HG02938 (cell line): ENCODE measurements at regions not wholly inside any gene's neighbourhood (a gene's known extent, or its start where the extent isn't known, plus 50 kb on each side); places are given as distances from the start of the nearest gene placed in this dataset.

Experiments used
- ATAC-seq: cut with Tn5 transposase; IDR thresholded peaks from one replicate; pipeline ENCODE4 v1.9.1; 2021; ENCODE audit warnings: mild to moderate bottlenecking, moderate library complexity; ENCODE audit not compliant: unreplicated experiment

- ATAC-seq, result no peak
These were observed 240.3 kb downstream of the DUSP6 start for GRCh38 chr12:89111964-89112363.

- no peak for ATAC-seq
These were observed 244.0 kb downstream of the DUSP6 start for GRCh38 chr12:89108265-89108664.

- no peak for ATAC-seq
These were observed 245.4 kb downstream of the DUSP6 start for GRCh38 chr12:89106950-89107349.

GRCh38 chr12:89105243-89105642 lies 247.1 kb downstream of the DUSP6 start:
- ATAC-seq, result no peak

- no peak for ATAC-seq
These were observed 248.5 kb downstream of the DUSP6 start for GRCh38 chr12:89103831-89104230.

GRCh38 chr12:89101440-89101839 lies 250.9 kb downstream of the DUSP6 start:
- no peak for ATAC-seq

- ATAC-seq, result no peak
These were observed 253.7 kb downstream of the DUSP6 start for GRCh38 chr12:89098441-89099112.

GRCh38 chr12:89092297-89092696 lies 260.0 kb downstream of the DUSP6 start:
- ATAC-seq, result no peak

- ATAC-seq, result no peak
These were observed 260.9 kb downstream of the DUSP6 start for GRCh38 chr12:89091293-89091841.

- no peak for ATAC-seq
These were observed 263.0 kb downstream of the DUSP6 start for GRCh38 chr12:89089264-89089663.

GRCh38 chr12:89087876-89088275 lies 264.4 kb downstream of the DUSP6 start:
- no peak for ATAC-seq

GRCh38 chr12:89087149-89087825 lies 265.0 kb downstream of the DUSP6 start:
- ATAC-seq, result no peak

GRCh38 chr12:89085421-89085820 lies 266.9 kb downstream of the DUSP6 start:
- no peak for ATAC-seq

GRCh38 chr12:89084751-89085150 lies 267.6 kb downstream of the DUSP6 start:
- ATAC-seq, result no peak

- ATAC-seq, result no peak
These were observed 268.8 kb downstream of the DUSP6 start for GRCh38 chr12:89083491-89083890.

GRCh38 chr12:89082370-89082753 lies 269.9 kb downstream of the DUSP6 start:
- ATAC-seq, result no peak

- ATAC-seq, result no peak
These were observed 270.5 kb downstream of the DUSP6 start for GRCh38 chr12:89081719-89082369.

GRCh38 chr12:89080793-89081465 lies 271.4 kb downstream of the DUSP6 start:
- no peak for ATAC-seq

- no peak for ATAC-seq
These were observed 276.3 kb downstream of the DUSP6 start for GRCh38 chr12:89075880-89076540.

GRCh38 chr12:89073659-89074058 lies 278.6 kb downstream of the DUSP6 start:
- ATAC-seq, result no peak

- no peak for ATAC-seq
These were observed 279.3 kb downstream of the DUSP6 start for GRCh38 chr12:89073027-89073398.
